NCI-H2196 treated with DMSO at 0.1 percent for 48 hours (cell line): ENCODE measurements at regions not wholly inside any gene's neighbourhood (a gene's known extent, or its start where the extent isn't known, plus 50 kb on each side); places are given as distances from the start of the nearest gene placed in this dataset.
"Not testable (repeated sequence)": the region's sequence is repeated elsewhere in the genome, so short reads cannot be mapped to it uniquely, and the experiment has no call there.

Experiments used
- DNase-seq: peaks from one replicate; lab custom pipeline; 2025; ENCODE audit not compliant: unreplicated experiment; lab: John Stamatoyannopoulos, UW

- DNase-seq, result no peak
These were observed 474.2 kb downstream of the KLF5 start for GRCh38 chr13:73532987-73533510.

- DNase-seq, result no peak
These were observed 473.8 kb downstream of the KLF5 start for GRCh38 chr13:73532582-73532981.

- DNase-seq, result no peak
These were observed 472.2 kb downstream of the KLF5 start for GRCh38 chr13:73531014-73531413.

- no peak for DNase-seq
These were observed 464.1 kb downstream of the KLF5 start for GRCh38 chr13:73522937-73523336.

- no peak for DNase-seq
These were observed 463.2 kb downstream of the KLF5 start for GRCh38 chr13:73521985-73522524.

- DNase-seq, result no peak
These were observed 462.5 kb downstream of the KLF5 start for GRCh38 chr13:73521290-73521624.

GRCh38 chr13:73520566-73521289 is 461.9 kb downstream of the KLF5 start:
- DNase-seq, result no peak

GRCh38 chr13:73520135-73520534 is 461.3 kb downstream of the KLF5 start:
- not testable (repeated sequence) for DNase-seq

GRCh38 chr13:73519396-73520116 is 460.8 kb downstream of the KLF5 start:
- DNase-seq, result no peak

GRCh38 chr13:73517766-73518165 is 459.0 kb downstream of the KLF5 start:
- DNase-seq, result no peak

GRCh38 chr13:73516731-73517130 is 457.9 kb downstream of the KLF5 start:
- no peak for DNase-seq

- no peak for DNase-seq
These were observed 455.4 kb downstream of the KLF5 start for GRCh38 chr13:73514208-73514607.

- DNase-seq, result no peak
These were observed 454.9 kb downstream of the KLF5 start for GRCh38 chr13:73513751-73514150.

- DNase-seq, result no peak
These were observed 450.0 kb downstream of the KLF5 start for GRCh38 chr13:73508841-73509240.

GRCh38 chr13:73505376-73505890 is 446.6 kb downstream of the KLF5 start:
- no peak for DNase-seq

- DNase-seq, result no peak
These were observed 440.9 kb downstream of the KLF5 start for GRCh38 chr13:73499695-73500094.

- no peak for DNase-seq
These were observed 438.6 kb downstream of the KLF5 start for GRCh38 chr13:73497430-73497829.

GRCh38 chr13:73496711-73497110 is 437.9 kb downstream of the KLF5 start:
- DNase-seq, result no peak

- no peak for DNase-seq
These were observed 434.0 kb downstream of the KLF5 start for GRCh38 chr13:73492811-73493210.

- DNase-seq, result no peak
These were observed 423.8 kb downstream of the KLF5 start for GRCh38 chr13:73482556-73482955.

- no peak for DNase-seq
These were observed 423.2 kb downstream of the KLF5 start for GRCh38 chr13:73481886-73482445.
